HG03064 (cell line): ENCODE measurements at regions not wholly inside any gene's neighbourhood (a gene's known extent, or its start where the extent isn't known, plus 50 kb on each side); places are given as distances from the start of the nearest gene placed in this dataset.
"Not testable (repeated sequence)": the region's sequence is repeated elsewhere in the genome, so short reads cannot be mapped to it uniquely, and the experiment has no call there.

Experiments
- ATAC-seq: cut with Tn5 transposase; IDR thresholded peaks from one replicate; pipeline ENCODE4 v1.9.1; 2021; ENCODE audit warnings: low read depth; ENCODE audit not compliant: unreplicated experiment

DNA sequence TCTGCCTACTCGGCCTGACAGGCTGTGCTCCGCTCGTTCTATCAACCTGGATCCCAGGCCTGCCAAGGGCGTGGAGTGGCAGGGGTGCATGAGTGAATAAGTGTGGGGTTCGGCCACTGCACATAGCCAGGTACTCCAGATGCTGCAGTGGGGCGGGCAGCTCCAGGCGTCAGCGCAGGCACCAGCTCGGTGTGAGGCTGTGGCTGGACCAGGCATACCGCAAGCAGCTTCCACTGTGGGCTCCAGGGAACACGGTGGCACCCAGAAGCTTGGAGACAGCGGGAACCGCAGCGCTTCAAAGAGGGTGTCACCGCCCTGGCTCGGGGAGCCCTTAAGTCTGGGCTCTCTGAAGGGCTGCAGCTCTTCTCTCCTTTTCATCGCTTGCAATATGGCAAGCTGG is 1630.2 kb downstream of the OLFM4 start:
- no peak for ATAC-seq

- ATAC-seq = no peak
Measured at GRCh38 chr13:54660277-54660676, 1631.7 kb downstream of the OLFM4 start.

DNA sequence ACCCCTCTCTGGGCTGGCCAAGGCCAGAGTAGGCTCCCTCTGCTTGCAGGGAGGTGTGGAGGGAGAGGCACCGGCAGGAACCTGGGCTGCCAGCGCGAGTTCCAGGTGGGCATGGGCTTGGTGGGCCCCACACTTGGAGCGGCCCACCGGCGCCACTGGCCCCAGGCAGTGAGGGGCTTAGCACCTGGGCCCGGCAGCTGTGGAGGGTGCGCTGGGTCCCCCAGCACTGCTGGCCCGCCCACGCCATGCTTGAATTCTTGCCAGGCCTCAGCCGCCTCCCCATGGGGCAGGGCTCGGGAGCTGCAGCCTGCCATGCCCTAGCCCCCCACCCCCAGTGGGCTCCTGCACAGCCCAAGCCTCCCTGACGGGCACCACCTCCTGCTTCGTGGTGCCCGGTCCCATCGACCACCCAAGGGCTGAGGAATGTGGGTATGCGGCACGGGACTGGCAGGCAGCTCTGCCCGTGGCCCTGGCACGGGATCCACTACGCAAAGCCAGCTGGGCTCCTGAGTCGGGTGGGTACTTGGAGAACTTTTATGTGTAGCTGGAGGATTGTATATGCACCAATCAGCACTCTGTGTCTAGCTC is 1648.0 kb downstream of the OLFM4 start:
- no peak for ATAC-seq

DNA sequence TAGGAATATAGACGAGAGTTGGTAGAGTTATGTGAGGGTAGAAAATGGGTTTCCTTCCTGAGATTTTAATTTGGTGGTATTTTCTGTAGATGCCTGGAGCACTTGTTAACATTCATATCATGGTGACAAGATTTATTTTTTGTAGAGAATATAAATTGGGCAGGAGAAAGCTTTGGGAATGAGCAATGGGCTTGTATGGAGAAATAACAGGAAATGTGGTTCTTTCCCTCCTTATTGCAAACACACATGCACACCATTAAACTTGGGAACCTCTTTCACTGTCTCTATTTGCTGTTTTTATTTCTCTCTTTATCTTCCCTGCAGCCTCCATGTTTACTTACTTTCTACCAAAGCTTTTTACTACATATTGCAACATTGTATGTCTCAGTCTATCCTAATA is 1653.6 kb downstream of the OLFM4 start:
- no peak for ATAC-seq

DNA sequence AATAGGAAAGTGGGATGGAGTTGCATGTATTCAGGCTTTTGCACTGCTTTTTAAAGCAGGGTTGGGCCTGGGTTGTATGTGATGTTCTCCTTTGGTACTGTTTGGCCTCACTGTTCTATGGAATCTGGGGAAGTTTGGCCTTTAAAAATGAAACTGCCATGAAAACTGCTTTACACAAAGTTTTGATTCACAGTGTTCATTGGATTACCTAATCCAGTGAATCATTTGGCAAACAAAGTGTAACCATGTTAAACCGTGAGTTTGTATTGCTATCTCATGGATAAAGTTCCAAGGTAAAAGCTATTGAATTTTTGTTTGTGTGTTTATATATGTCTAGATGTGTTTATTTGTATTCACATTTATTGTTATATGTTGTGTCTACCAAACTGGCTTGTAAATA is 1658.6 kb downstream of the OLFM4 start:
- ATAC-seq = no peak

GRCh38 chr13:54699831-54700230 is 1671.2 kb downstream of the OLFM4 start:
- ATAC-seq = no peak

GRCh38 chr13:54705738-54706137 is 1677.1 kb downstream of the OLFM4 start:
- ATAC-seq = no peak

DNA sequence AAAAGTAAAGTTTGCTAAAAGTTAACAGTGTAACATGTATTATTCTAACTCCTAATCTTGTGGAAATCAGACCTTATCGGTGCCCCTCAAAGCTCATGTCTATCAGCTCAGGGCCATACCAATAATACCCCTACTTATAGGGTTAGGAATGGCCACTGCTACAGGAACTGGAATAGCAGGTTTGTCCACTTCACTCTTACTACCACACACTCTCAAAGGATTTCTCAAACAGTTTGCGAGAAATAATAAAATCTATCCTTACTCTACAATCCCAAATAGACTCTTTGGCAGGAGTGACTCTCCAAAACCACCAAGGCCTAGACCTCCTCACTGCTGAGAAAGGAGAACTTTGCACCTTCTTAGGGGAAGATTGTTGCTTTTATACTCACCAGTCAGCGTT is 1677.7 kb downstream of the OLFM4 start:
- ATAC-seq = no peak

- ATAC-seq = no peak
Measured at GRCh38 chr13:54709546-54709945, 1680.9 kb downstream of the OLFM4 start.

- ATAC-seq = no peak
Measured at GRCh38 chr13:54733639-54734038, 1705.0 kb downstream of the OLFM4 start.

DNA sequence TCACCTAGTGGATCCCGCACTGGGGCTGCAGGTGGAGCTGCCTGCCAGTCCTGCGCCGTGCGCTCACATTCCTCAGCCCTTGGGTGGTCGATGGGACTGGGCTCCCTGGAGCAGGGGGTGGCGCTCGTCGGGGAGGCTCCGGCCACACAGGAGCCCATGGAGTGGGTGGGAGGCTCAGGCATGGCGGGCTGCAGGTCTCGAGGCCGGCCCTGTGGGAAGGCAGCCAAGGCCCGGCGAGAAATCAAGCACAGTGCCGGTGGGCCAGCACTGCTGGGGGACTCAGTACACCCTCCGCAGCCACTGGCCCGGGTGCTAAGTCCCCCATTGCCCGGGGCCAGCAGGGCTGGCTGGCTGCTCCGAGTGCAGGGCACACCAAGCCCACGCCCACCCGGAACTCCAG is 1708.6 kb downstream of the OLFM4 start:
- not testable (repeated sequence) for ATAC-seq

- no peak for ATAC-seq
Measured at GRCh38 chr13:54742984-54743383, 1714.4 kb downstream of the OLFM4 start.

DNA sequence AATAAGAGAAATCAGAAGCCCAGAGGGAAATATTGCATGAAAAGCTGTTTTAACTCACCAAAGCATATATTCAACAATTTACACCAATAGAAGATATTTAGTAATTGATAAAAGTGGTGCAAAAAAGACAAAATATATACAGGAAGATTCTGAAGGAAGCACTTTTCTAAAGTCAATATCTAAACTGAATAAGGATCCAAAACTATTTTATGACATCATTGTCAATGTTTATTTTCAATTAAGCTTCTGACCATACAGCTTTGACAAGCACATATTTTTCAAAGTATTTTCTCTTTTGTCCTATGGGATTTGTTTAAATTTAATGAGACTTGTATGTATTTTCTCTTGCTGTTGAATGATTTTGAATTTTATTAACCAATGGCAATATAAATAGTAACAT is 1716.1 kb downstream of the OLFM4 start:
- ATAC-seq = no peak

GRCh38 chr13:54750521-54750920 is 1721.9 kb downstream of the OLFM4 start:
- ATAC-seq = no peak

GRCh38 chr13:54758795-54759194 is 1730.2 kb downstream of the OLFM4 start:
- ATAC-seq = no peak

GRCh38 chr13:54768214-54768613 is 1739.6 kb downstream of the OLFM4 start:
- no peak for ATAC-seq

DNA sequence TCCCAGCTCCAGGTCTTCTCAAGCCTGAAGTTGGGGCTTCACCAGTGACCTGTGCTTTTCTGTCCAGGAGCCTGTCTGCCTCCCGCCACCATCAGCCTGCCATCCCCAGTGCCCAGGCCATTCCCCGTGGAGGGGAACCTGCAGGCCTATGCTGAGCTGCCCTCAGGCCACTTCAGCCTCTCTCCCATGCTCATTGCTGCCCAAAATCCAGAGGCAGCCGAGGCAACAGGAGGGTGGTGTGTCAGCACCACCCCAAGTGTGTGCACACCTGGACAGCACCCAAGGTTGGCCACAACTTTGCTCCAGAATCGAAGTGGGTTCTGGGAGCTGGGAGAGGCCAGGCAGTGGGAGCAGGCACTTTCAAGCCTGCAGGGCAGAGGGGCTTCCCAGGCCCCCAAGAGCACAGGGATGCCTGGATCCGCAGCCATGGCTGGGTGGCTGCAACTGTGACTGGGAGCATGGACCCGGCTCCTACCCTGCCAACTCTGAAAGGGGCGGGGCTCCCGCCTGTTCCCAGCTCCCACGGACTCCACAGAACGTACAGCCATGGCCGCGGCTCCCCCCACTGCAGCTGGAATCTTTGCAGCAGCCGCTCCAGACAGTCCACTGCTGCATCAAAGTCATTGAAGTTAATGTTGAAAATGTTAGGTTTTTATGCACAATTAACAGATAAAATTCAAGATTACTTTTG is 1747.0 kb downstream of the OLFM4 start:
- ATAC-seq = no peak

DNA sequence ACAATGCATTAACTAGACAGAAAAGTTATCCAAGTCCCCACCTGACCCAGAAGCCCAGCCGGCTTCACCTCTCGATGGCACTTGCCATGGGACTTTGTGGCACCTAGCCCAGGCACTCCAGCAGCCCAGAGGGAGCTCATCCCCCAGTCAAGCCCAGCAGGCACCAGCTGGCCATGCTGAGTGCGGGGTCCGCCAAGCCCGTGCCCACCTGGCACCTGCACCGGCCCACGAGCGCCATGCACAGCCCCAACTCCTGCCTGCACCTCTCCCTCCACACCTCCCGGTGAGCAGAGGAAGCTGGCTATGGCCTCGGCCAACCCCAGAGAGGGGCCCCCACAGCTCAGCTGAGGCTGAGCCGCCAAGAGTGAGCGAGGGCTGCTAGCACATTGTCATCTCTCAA is 1759.1 kb downstream of the OLFM4 start:
- ATAC-seq = no peak

GRCh38 chr13:54799621-54800226 is 1771.1 kb downstream of the OLFM4 start:
- no peak for ATAC-seq

GRCh38 chr13:54802226-54802625 is 1773.6 kb downstream of the OLFM4 start:
- no peak for ATAC-seq

DNA sequence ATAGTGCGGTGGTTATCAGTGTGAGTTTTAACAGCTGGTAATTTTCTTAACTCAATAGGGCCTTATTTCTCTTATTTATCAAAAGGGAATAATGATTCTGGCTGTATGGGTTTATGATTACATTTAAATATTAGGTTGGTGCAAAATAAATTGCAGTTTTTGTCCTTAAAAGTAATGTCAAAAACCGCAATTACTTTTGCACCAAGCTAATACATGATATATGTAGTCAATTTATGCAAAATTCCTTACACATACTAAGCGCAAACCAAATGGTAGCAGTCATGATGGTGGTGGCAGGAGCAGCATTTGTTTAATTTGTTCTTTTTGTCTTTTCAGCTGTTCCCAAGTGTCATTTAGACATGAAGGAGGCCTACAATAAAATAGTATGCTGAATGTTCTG is 1777.1 kb downstream of the OLFM4 start:
- no peak for ATAC-seq

GRCh38 chr13:54821938-54822470 is 1793.4 kb downstream of the OLFM4 start:
- ATAC-seq = not testable (repeated sequence)
